ENCODE measurements at regions not wholly inside any gene's neighbourhood (a gene's known extent, or its start where the extent isn't known, plus 50 kb on each side); places are given as distances from the start of the nearest gene placed in this dataset.
A peak's percentile ranks its signal among the peaks of the same experiment; 100 is the strongest.

- H3K4me3 ChIP-seq (ENCODE audit: low read depth, low read length) = no peak overlapping the region
- ChIA-PET POLR2A (no interaction called here), CTCF (no interaction called here)
- DNase-seq (ENCODE audit: low read depth, low spot score) = peak; percentile 1
- TF ChIP-seq CTCF (IDR thresholded peaks at IDR 0.05; ENCODE audit: insufficient read depth, low read length, missing control alignments) = no peak
Observed at GRCh38 chrX:112163906-112164305, 81.3 kb upstream of the TRPC5 start.

GRCh38 chrX:112148397-112148796 lies 65.8 kb upstream of the TRPC5 start:
- H3K4me3 ChIP-seq (ENCODE audit: low read depth, low read length) = no peak overlapping the region
- DNase-seq (ENCODE audit: low read depth, low spot score) = no peak
- no peak for TF ChIP-seq CTCF (IDR thresholded peaks at IDR 0.05; ENCODE audit: insufficient read depth, low read length, missing control alignments)
- ChIA-PET POLR2A (no interaction called here), CTCF (interaction anchor here (1.4 kb wide), 1 partner anchor 494 kb away, joined by 3 read pairs; no protein-coding TSS in a partner anchor)

- DNase-seq (ENCODE audit: low read depth, low spot score) = no peak
- H3K4me3 ChIP-seq (ENCODE audit: low read depth, low read length) = no peak overlapping the region
- TF ChIP-seq CTCF (IDR thresholded peaks at IDR 0.05; ENCODE audit: insufficient read depth, low read length, missing control alignments) = peak; percentile 21
- ChIA-PET POLR2A (no interaction called here), CTCF (interaction anchor here (1.0 to 1.4 kb wide), 3 partner anchors 281 to 496 kb away, joined by 3 read pairs; no protein-coding TSS in a partner anchor)
Observed at GRCh38 chrX:112147206-112147605, 64.6 kb upstream of the TRPC5 start.

- DNase-seq (ENCODE audit: low read depth, low spot score) = no peak
- no peak overlapping the region for H3K4me3 ChIP-seq (ENCODE audit: low read depth, low read length)
- ChIA-PET CTCF (no interaction called here), POLR2A (no interaction called here)
- TF ChIP-seq CTCF (IDR thresholded peaks at IDR 0.05; ENCODE audit: insufficient read depth, low read length, missing control alignments) = no peak
Observed at GRCh38 chrX:112137276-112137675, 54.7 kb upstream of the TRPC5 start.
